ENCODE measurements at regions not wholly inside any gene's neighbourhood (a gene's known extent, or its start where the extent isn't known, plus 50 kb on each side); places are given as distances from the start of the nearest gene placed in this dataset.

GRCh38 chr7:25820432-25821040 lies 331.5 kb upstream of the NFE2L3 start:
- TF ChIP-seq POLR2A (IDR thresholded peaks at IDR 0.05) (no peak), CTCF (IDR thresholded peaks at IDR 0.05) (no peak), EP300 (IDR thresholded peaks at IDR 0.05) (no peak)

All from gastroesophageal sphincter (tissue), 3 donors.